Neural progenitor cell (in vitro differentiated cells): ENCODE measurements at regions not wholly inside any gene's neighbourhood (a gene's known extent, or its start where the extent isn't known, plus 50 kb on each side); places are given as distances from the start of the nearest gene placed in this dataset.

Experiments
- CTCF ChIP-seq: fragments of 200-600 bp; sonication (generic); IDR thresholded peaks from 2 replicates; pipeline ENCODE4 v1.5.1; 2017; ENCODE audit warnings: antibody characterized with exemption, mild to moderate bottlenecking
- EZH2 ChIP-seq: fragments of 200-600 bp; sonication (generic); IDR thresholded peaks from 2 replicates; pipeline ENCODE4 v1.6.1; 2017; ENCODE audit warnings: antibody characterized with exemption, mild to moderate bottlenecking, moderate library complexity
- EZH2phosphoT487 ChIP-seq: fragments of 200-600 bp; sonication (generic); IDR thresholded peaks from 2 replicates; pipeline ENCODE4 v1.6.1; 2017; ENCODE audit warnings: antibody characterized with exemption

DNA sequence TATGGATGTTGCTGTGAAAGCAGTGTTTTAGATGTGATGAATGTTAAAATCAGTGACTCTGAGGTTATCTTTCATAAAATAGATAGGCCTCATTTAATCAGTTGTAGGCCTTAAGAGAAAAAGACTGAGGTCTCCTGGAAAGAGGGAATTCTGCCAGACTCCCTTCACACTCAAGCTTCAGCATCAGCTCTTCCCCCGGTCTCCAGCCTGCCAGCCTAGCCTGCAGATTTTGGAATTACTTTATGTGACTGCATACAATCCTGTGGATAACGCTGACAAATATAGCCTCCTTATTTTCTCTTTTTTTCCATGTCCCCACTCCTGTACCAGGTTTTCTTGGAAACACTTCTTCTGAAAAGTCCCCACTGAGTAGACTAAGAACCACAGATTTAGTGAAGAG lies 510.3 kb downstream of the GBE1 start:
- TF ChIP-seq CTCF (no peak), EZH2 (no peak), EZH2phosphoT487 (no peak)
